Lower lobe of right lung (tissue), 2 donors: ENCODE measurements at regions not wholly inside any gene's neighbourhood (a gene's known extent, or its start where the extent isn't known, plus 50 kb on each side); places are given as distances from the start of the nearest gene placed in this dataset.

Source experiments
- ATAC-seq, 2 donors: fragments of 200-7000 bp; cut with Tn5 transposase; one replicate each; pipeline ENCODE4 v1.9.1; 2020 to 2022; ENCODE audit warnings: mild to moderate bottlenecking in 2 of 2, moderate library complexity in 2 of 2
- DNase-seq: peaks from one replicate; pipeline ENCODE4 v3.0.0-alpha.2; 2020
- H3K27ac ChIP-seq: fragments of 200-600 bp; one replicate; pipeline ENCODE4 v1.8.0; 2022
- H3K27me3 ChIP-seq: fragments of 200-600 bp; one replicate; pipeline ENCODE4 v1.8.0; 2022; ENCODE audit warnings: low read depth
- H3K36me3 ChIP-seq: fragments of 200-600 bp; one replicate; pipeline ENCODE4 v1.8.0; 2022; ENCODE audit warnings: mild to moderate bottlenecking
- H3K4me1 ChIP-seq: fragments of 200-600 bp; one replicate; pipeline ENCODE4 v1.8.0; 2022
- H3K4me3 ChIP-seq: fragments of 200-600 bp; one replicate; pipeline ENCODE4 v1.8.0; 2022; ENCODE audit warnings: mild to moderate bottlenecking
- H3K9me3 ChIP-seq: fragments of 200-600 bp; one replicate; pipeline ENCODE4 v1.8.0; 2022
- intact Hi-C: fragments of 100-400 bp; cut with DNase I; formaldehyde crosslinking; loops from one replicate; pipeline ENCODE4 v1.11.0; 2022
- TF ChIP-seq, protein P1 (sequence below): fragments of 200-600 bp; IDR thresholded peaks from one replicate; pipeline ENCODE4 v1.8.0; 2022; ENCODE audit warnings: antibody characterized with exemption, mild to moderate bottlenecking
- donor health status: DM: no; HTN: yes; CAD: no; lungs with severe emphysema.

DNA sequence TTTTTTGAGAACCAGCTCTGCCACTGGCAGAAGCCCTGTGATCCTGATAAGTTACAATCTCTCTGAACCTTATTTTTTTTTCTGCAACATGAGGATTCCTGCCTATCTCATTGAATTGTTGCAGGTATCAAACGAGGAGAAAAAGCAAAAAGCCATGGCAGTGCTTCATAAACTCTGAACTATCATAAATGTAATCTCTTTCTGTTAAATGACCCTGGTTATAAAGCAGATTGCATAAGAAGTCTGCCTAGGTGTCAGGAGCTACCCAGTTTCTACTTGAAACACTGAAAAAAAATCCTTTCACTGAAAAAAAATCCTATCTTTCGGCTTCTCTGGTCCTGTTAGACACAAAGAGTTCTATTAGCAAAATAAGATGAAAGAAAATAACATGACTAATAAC is 172.7 kb downstream of the FAM43A start:
- Histone ChIP-seq H3K4me3 (no peak overlapping the region), H3K9me3 (no peaks in the 10 kb centered on the region), H3K4me1 (no peaks in the 10 kb centered on the region), H3K36me3 (no peaks in the 10 kb centered on the region), H3K27ac (no peak overlapping the region), H3K27me3 (no peaks in the 10 kb centered on the region)
- intact Hi-C loops: no loop called here
- DNase-seq (no peak), ATAC-seq (no peak)
- TF ChIP-seq, protein P1, sequence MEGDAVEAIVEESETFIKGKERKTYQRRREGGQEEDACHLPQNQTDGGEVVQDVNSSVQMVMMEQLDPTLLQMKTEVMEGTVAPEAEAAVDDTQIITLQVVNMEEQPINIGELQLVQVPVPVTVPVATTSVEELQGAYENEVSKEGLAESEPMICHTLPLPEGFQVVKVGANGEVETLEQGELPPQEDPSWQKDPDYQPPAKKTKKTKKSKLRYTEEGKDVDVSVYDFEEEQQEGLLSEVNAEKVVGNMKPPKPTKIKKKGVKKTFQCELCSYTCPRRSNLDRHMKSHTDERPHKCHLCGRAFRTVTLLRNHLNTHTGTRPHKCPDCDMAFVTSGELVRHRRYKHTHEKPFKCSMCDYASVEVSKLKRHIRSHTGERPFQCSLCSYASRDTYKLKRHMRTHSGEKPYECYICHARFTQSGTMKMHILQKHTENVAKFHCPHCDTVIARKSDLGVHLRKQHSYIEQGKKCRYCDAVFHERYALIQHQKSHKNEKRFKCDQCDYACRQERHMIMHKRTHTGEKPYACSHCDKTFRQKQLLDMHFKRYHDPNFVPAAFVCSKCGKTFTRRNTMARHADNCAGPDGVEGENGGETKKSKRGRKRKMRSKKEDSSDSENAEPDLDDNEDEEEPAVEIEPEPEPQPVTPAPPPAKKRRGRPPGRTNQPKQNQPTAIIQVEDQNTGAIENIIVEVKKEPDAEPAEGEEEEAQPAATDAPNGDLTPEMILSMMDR: no peak

DNA sequence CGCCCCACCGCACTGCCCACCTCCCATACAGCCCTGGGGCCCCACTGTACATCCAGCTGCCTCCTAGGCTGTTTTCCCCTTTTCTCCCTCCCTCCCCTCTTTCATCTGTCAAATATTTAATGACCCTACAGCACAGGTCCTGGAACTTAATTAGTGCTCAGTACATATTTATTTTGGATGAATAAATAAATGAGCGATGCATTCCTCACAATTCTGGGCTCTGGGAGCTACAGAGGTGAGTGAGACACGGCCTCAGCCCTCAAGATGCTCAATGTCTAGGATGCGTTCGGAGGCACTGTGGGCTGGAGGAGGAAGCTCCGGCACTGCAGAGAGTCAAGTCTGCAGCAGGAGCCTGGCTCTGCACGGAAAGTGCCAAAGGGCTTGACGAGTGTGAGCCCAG is 175.0 kb downstream of the FAM43A start:
- ATAC-seq: no peak
- no peak overlapping the region for H3K27ac ChIP-seq
- H3K36me3 ChIP-seq: no peaks in the 10 kb centered on the region
- peaks cover 7% of the 10 kb centered on the region for H3K4me1 ChIP-seq
- no peak for DNase-seq
- no peaks in the 10 kb centered on the region for H3K9me3 ChIP-seq
- H3K27me3 ChIP-seq: no peaks in the 10 kb centered on the region
- H3K4me3 ChIP-seq: no peak overlapping the region
- TF ChIP-seq, protein P1: no peak
- intact Hi-C loops: no loop called here

DNA sequence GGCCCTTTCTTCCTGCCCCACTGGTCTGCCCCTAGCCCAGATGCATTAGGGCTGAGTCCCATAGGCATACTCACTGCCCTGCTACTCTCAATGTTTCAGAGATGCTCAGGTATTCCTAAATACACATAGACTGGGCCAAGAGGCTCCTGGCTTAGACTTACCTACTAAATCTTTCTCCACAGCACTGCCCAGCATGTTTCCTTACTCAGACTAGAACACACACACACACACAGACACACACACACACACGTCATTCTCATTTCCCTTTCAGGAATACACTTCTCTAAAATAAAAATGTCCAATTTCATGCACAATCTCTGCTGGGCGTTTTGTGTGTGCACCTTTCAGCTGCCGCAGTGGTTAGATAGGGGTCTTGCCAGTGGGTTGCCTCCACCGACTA is 175.7 kb downstream of the FAM43A start:
- H3K4me3 ChIP-seq: no peak overlapping the region
- intact Hi-C loops: no loop called here
- ATAC-seq: peak in 1 of 2 donors; percentile 35

DNA sequence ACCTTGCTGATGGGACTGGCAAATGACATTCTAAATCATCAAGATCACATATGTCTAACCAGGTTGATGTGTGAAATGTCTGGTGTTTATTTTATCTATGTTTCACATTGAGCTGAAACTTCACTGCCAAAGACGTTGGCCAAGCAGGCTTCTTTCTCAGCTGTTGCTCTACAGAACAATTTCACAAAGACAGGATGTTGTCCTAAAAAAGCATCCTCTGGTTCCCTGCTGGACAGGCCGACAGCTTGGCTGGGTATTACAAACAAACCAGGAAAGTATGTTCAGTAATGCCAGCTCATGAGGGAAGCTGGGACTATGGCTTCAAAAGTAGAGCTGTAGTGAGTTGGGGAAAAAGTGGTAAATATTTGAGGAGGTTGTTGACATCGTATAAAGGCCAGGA is 179.4 kb downstream of the FAM43A start:
- intact Hi-C loops: no loop called here
- Histone ChIP-seq H3K4me1 (peaks cover 27% of the 10 kb centered on the region), H3K4me3 (no peak overlapping the region), H3K36me3 (no peaks in the 10 kb centered on the region), H3K27ac (no peak overlapping the region), H3K9me3 (no peaks in the 10 kb centered on the region), H3K27me3 (no peaks in the 10 kb centered on the region)
- ATAC-seq (no peak), DNase-seq (no peak)
- TF ChIP-seq, protein P1: no peak

More for the DNA sequence above, 175.7 kb downstream of the FAM43A start:
- no peak for DNase-seq
- Histone ChIP-seq H3K27ac (no peak overlapping the region), H3K27me3 (no peaks in the 10 kb centered on the region), H3K4me1 (peaks cover 12% of the 10 kb centered on the region), H3K36me3 (no peaks in the 10 kb centered on the region), H3K9me3 (no peaks in the 10 kb centered on the region)
- TF ChIP-seq, protein P1: no peak

DNA sequence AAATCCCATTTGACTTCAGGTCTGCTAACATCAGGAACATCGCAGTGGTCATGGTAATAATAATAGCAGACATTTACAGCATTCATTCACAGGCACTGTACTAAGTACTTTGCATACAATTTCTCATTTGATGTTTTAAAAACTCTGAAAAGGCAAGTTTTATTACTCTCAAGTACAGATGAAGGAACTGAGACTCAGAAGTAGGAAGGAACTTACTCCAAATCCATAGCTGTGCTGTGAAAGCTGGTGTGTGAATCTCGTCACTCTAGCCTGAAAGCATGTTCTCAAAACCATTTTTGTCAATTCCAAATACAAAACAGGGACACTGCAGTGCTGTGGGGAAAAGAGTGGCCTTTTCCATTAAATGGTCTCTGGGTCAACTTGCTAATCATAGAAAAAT is 179.9 kb downstream of the FAM43A start:
- no peaks in the 10 kb centered on the region for H3K36me3 ChIP-seq
- TF ChIP-seq, protein P1: no peak
- H3K27me3 ChIP-seq: no peaks in the 10 kb centered on the region
- H3K27ac ChIP-seq: no peak overlapping the region
- intact Hi-C loops: no loop called here
- no peak overlapping the region for H3K4me3 ChIP-seq
- peaks cover 27% of the 10 kb centered on the region for H3K4me1 ChIP-seq
- no peaks in the 10 kb centered on the region for H3K9me3 ChIP-seq
- DNase-seq (no peak), ATAC-seq (no peak)

DNA sequence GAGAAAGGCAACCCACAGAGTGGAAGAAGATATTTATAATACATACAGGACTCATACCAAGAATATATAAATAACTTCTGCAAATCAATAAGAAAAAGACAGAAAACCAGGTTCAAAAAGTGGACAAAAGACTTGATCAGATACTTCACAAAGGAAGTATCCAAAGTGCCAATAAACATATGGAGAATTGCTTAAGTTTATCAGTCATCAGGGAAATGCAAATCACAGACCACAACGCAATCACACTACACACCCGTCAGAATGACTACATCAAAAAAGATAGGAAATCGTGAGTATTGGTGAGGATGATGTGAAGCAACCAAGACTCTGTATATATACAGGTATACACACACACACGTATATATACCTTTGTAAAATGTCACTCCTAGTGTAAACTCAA is 180.6 kb downstream of the FAM43A start:
- H3K4me3 ChIP-seq: no peak overlapping the region
- H3K9me3 ChIP-seq: no peaks in the 10 kb centered on the region
- ATAC-seq (no peak), DNase-seq (no peak)
- TF ChIP-seq, protein P1: no peak
- intact Hi-C loops: no loop called here
- H3K27me3 ChIP-seq: no peaks in the 10 kb centered on the region
- H3K36me3 ChIP-seq: no peaks in the 10 kb centered on the region
- H3K4me1 ChIP-seq: peaks cover 32% of the 10 kb centered on the region
- H3K27ac ChIP-seq: no peak overlapping the region
